Superior temporal gyrus (tissue), 1 donor: ENCODE measurements at regions not wholly inside any gene's neighbourhood (a gene's known extent, or its start where the extent isn't known, plus 50 kb on each side); places are given as distances from the start of the nearest gene placed in this dataset.

ENCODE experiments used
- DNase-seq: peaks from one replicate; pipeline ENCODE4 v3.0.0-alpha.2; 2016; ENCODE audit errors: extremely low spot score

DNA sequence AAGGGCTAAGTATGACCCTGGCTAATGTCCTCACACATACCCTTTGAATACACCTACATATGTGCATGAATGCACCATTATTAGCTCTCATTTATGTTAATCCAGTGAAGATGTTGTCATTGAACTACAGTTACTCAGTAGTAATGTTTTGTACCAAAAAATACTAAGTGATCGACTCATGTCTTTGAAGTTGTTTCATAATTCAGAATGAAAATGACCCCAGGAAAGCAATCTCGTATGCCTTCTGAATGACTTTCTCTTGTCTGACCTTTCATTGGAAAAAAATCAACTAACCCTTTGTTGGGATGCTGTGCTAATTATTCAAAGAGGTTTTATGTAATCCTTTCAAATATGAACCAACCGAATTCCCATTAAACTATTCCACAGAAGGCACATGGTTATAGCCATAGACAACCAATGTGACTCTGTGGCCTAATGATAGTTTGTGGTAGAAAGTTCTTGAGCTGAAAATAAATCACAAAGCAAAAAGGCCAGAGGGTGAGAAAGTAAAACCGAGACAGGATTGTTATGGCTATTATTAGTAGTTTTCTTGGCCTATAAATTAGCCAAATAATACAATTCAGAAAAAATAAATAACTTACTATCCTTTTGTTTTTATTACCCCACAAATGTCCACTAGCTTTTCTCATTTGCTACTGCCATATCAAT lies 86.8 kb upstream of the STARD13 start:
- DNase-seq = no peak

DNA sequence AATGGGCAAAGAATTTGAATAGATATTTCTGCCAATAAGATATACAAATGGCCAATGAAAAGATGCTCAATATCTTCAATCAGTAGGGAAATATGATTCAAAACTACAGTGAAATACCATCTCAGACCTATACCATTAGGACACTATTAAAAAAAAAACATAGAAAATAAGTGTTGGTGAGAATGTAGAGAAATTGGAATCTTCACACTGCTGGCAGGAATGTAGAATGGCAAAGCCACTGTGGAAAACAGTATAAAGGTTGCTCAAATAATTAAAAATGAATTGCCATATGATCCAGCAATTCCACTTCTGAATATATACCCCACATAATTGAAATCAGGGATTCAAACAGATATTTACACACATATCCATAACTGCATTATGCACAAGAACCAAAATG lies 88.1 kb upstream of the STARD13 start:
- DNase-seq = no peak

DNA sequence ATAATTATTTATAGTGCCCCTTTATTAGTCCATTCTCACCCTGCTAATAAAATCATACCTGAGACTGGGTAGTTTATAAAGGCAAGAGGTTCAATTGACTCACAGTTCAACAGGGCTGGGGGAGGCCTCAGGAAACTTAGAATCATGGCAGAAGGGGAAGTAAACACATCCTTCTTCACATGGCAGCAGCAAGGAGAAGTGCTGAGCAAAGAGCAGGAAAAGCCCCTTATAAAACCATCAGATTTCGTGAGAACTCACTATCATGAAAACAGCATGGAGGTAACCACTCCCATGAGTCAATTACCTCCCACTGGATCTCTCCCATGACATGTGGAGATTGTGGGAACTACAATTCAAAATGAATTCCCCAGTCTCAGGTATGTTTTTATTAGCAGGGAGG lies 89.9 kb upstream of the STARD13 start:
- DNase-seq = no peak

DNA sequence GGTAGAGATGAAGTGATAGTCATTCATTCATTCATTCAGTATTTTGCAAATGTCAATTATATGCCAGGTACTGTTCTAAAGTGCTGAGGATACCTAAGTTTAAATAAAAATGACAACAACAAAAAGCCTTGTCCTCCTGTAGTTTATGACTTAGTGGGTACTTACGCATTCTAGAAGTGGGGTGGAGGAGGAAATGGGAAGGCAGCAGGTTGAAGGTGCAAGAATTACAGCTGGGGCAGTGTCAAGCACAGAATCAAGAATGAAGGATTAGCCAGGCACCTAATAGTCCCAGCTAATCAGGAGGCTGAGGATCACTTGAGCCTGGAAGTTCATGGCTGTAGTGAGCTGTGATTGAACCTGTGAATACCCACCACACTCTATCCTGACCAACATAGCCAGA lies 90.7 kb upstream of the STARD13 start:
- DNase-seq = no peak

DNA sequence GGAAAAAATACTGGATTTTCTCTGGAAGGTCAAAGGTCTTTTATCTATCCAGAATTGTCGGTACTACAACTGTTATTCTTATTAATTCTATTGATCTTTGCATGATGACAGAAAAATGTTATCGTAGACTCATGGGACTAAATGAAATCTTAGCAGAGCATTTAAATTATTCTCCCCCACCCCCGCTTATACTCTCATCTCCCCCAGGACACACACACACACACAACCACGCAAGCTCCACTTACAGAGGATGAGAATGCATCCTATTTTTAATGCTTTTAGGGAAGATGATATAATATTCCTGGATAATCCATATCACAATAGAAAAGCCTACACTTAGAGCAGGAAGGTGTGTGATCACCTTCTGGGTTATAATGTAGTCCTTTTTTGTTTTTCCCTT lies 91.9 kb upstream of the STARD13 start:
- DNase-seq = no peak

DNA sequence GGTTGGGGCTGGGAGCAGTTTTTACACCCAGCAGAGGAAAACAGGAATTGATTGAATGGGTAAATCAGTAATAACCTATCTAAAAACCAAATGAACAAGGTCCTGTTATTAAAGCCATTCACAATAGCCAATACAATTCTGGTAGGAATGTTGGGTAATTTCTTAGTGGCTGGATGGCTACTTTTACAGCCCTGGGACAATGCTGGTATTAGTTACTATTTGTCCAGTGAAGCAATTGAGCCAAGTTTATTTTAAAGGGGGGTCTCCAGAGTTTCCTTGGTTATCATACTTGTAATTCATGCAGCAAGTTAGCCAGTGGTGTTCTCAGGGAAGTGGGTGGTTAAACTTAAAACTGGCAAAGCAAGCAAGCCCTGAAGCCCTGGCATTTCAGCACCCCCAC lies 92.3 kb upstream of the STARD13 start:
- DNase-seq = no peak

DNA sequence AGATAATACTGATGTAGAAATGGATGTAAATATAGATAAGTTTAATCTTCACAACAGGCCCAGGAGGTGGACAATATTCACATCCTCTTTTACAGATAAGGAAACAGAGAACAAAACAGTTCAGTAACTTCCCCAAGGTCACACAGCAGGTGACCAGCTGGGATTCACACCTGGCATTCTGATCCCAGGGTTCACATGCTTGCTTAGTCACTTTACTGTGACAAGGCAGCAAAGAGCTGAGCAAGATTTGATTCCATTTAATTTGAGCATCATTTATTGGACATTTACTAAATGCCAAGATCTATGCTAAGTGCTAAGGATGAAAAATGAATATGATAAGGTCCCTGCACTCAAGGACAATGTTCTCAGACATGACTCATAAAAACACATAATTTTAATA lies 94.1 kb upstream of the STARD13 start:
- DNase-seq = no peak

DNA sequence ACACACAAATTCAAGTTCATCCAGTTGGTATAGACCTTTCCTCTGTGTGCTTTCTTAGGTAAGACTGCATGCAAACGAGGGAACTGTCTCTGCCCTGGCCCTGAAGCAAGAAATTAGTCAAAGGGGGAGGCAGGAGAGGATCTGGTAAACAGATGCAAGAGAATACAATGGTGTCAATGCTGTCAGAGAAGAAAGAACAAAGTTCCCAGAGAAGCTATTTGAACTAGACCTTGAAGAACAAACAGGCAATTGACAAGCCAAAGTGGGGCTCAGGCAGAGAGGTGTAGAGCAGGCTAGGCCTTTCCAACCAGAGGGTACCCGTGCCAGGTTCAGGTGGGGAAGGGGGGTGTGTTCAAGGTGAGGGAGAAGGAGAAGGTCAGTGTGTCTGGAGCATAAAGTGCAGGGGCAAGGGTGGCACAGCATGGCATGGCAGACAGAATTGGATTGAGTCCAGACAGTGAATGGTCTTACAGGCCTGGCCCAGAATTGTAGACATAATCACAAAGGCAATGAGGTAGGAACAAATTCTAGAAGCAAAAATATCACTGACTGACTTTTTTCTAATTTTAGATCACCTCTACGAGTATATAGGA lies 95.0 kb upstream of the STARD13 start:
- no peak for DNase-seq

DNA sequence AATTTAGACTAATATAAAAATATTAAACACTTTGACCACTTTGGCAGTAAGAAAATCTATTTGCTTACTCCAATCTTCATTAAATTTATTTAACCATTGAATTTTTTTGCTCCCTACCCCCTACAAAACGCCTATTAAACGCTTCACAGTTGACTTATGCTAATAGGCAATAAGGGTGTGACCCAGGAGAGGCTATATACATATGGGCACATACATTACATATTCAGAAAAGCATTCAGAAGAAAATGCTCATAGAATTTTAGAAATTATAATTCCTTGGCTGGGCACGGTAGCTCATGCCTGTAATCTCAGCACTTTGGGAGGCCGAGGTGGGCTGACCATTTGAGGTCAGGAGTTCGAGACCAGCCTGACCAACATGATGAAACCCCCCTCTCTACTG lies 95.6 kb upstream of the STARD13 start:
- DNase-seq = no peak

DNA sequence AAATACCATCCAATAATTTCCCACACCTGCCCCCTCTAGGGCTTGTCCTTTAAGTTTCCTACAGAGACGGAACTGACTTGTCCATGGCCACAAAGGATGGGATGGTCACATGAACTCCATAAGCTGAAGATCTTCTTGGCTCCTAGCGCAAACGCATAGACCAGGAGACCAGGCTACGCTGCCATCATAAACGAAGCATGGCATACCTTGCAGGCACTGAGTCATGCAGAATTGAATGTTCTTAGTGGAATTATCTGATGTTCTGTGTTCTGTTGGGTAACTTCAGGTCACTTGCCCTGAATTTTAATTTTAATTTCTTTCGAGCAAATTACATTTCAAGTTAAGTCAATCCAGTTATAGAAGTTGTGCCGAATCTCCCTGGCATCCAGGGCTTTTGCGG lies 96.4 kb upstream of the STARD13 start:
- no peak for DNase-seq

DNA sequence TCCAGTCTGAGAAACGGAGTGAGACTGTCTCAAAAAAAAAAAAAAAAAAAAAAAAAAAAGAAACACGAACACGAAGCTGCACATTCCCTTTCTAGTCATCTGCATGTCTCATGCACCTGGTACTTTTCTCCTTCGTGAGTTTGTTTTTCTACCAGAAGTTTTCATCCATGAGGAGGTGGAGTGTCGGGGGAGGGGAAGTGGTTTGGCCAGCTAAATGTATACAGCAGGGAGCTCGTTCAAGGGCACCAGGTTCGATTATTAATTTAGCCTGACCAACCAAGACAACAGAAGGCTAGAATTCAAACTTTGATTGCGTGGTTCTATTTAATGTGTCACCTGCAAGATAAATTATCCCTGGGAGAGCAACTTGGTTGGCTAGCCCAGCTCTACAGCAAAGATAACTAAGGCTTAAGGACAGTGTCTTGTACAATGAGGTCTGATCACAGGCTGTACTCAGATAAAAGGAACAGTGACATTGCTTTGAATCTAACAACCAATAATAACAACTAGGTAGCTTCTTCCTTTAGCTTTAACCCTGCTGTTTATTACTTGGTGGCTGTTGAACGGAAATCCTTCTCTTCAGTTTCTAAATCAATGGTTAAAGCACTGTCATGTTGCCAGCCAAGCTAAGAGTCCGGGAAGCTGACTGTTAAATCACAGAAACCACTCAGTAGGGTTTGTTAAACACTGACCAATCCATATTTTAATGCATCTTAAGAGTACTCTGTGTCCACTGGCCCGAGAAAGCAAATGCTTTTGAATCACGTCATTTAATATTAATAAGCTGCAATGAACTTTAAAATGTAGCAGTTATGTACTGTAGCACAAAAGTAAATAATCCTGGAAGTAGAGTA lies 98.4 kb upstream of the STARD13 start:
- no peak for DNase-seq

DNA sequence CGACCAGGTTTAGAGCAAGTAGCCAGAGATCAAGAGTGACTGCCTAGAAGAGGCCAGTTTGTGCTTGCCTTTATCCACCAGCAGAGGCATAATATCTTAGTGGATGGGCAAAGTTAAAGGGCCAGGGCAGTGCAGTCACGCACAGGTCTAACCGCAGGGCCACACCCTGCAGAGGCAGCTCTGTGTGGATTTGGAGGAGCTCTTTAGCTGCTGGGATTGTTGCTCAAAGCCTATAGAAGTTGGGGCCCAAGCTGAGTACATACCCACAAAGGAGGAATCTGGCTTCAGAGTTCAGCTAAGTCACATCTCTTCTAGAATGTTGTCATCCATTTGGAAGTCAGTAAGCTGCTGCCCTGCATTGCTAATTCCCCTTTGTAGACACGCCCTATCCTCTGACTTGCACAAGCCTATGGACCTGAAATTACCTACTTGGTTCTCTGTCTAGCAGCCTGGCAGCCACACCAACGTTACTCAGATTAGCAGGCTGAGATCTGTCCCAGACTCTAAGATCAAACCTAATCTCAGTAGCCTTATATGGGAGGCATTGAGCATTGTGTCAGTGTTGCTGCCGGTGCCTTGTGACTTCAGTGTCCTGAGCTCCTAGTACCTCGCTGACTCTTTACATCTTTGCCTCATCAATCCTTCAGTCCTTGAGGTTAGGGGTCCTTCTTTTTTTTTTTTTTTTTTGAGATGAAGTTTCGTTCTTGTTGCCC lies 102.9 kb upstream of the STARD13 start:
- DNase-seq = no peak

DNA sequence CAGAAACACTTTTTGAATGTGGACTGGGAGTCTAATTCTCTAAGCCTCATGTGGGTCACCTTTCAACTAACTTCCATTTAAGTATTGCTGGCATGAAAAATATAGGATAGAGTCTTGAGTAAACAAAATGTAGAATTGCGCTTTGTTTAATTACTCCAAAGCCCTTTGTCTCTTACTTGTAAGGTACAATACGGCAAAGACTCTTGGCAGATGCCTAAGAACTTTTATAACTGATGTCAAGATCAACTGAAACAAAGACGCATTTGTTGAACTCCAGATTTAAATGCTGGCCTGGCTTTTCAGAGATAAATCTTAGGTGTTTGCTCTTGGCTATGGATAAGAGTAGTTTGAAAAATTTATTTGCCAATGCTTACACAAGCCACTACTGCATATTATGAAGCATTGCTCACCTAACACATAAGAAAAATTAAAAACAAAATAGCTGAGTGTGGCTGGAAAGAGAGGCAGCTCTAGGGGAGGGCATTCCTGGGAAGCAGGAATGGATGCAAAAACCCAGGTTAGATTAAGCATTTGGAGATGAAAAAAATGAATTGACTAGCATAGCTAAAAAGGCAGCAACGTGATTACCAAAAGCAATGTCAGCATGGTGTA lies 107.3 kb upstream of the STARD13 start:
- no peak for DNase-seq

DNA sequence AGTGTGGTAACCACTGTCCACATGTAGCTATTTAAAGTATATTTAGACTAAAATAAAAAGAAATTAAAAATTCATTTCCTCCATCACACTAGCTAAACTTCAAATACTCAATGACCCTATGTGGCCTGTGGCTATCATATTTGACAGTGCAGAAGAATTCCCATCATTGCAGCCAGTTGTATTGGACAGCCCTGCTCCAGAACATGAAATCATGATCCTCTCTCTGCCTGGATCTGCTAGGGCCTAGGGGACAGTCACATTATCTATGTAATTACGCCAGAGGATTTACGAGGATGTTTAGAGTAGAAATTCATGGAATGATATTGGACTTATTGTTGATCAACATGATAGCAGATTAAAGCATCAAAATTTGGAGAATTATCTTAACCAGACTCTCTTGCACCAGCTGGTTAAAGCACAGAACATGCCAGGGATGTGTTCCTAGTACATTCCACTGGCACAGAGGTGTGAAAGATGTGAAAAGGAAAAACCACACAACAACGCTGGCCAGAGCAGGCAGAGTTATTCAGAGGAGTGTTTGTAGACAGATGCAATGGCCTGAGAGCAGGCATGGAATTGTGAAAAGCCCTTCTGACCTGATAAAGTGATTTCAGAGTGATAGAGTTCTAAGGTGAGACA lies 108.9 kb upstream of the STARD13 start:
- DNase-seq = peak; percentile 33

DNA sequence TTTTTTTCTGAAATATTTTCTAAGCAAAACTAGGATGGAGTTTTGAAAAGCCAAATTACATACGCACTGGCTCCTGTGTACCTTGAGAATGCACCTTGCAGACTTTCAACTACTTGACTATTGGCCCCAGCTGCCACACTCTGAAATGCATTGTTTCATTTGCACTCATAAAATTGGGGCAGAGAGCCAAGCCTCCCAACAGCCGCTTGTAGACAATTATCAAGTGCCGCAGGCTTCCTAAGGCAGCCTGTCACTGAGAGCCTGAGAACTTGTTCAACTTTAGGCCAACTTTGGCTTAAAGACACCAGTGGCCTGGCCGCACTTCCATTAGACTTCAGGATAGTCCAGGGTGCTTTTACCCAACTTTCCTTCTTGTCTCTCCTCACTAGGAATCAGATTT lies 115.7 kb upstream of the STARD13 start:
- no peak for DNase-seq

DNA sequence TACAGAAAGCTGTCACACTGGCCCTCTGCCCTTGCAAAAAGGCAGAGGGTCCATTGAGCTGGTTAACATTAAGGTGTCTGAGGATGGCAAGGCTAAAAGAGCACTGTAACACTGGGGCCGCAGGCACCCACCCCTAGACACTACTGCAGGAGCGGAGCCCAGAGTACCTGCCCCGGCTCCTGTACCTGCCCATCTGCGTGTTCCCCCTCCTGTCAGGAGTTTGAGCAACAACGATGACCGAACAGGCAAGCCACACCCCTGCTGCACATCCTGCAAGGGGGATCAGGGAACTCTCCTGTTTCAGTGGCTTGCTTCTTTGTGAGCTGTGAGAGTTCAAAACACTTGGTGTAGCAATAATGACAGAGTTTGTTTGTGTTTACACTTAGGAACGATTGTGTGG lies 117.4 kb upstream of the STARD13 start:
- no peak for DNase-seq

DNA sequence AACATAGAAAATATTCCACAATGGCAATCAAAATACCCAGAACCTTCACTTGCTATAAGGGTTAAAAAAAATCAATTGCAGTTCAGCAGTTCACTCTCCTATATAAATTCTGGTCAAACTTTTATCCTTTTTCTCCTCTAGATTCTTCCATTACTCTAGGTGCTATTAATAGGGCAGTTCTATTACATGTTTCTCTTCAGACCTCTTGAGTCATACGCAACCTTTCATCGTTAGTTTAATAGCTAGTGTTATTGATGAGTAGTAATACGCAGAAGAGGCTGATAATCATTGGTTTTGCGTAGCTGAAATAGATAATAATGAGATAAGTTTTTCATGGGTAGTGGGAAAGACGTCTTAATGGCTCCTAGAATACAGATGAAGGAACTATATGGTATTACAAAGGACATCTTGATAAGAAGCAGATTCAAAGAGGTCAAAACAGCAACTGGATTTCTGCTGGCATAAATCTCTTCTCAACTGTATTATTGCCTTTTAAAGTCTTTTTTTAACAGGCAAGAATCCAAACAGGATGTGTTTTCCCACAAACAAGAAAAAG lies 118.3 kb upstream of the STARD13 start:
- no peak for DNase-seq

DNA sequence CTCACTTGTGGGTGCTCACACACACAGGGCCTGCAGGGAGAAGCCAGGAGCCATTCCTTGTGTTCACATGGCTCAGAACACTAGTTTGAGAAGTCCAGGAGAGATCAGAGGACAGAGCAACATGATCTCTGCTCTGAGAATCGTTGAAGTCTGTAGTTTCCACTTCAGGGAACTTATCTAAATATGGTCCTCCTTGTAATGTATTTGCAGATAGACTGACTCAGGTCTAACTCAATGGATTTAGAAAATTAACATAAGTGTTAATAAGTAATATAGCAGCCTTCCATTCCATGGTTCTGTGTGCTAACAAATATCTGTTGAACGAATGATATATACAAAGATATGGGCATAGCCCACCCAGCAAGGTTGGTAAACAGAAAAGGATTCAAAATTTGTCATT lies 119.8 kb upstream of the STARD13 start:
- DNase-seq = no peak

DNA sequence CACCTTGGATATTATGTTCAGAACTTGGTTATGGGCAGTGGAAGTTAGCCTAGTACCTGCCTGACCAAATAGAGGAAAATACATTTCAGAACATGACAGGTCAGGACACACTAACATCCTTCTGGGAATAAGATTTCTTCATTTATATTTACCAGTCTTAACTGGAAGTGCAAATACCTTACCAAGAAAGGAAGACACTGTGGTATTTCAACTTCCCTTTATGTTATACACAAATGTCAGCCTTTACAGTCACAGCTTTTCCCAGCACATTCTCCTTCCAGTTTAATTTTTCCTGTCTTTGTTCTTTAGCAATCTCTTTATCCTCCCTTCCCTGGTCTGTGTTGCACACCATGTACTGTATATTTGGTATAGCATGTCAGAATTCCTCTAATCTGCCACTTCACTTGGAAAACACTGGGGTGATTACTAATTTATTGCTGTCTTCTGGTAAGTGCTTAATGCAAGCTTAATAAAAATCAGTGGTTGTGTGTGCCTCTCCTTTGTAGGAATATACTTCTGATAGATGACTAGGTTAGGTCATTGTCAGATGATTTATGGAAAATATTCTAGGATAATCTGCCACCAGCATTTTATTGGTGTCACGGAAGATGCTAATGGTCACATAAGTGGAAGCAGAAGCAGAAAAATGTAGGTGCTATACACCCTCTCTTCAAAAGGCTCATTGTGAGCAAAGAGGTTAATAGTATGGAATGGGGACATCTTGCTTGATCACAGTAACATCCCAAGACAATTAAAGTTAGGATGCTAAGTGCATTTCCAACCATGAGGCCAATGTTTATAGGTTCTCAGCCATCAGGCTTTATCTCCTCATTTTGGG lies 124.3 kb upstream of the STARD13 start:
- DNase-seq = no peak

DNA sequence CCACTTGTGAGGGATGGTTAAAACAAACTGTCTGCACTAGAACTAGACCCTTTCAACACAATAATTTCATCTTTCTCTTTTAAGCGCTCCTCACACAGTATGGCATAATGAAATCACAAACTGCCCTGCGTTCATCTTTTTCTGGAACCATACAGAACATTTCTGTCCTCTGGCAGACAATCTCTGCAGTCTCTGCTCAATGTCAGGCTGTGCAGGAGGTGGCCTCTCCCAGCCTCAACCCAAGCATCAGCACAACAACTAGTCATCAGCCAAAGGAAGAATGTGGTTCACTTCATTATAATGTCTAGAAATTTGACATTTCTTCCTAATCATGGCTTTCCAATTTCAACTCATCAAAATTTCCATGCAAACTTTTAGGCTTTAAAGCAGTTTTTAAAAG lies 125.1 kb upstream of the STARD13 start:
- no peak for DNase-seq
